ENCODE measurements at regions not wholly inside any gene's neighbourhood (a gene's known extent, or its start where the extent isn't known, plus 50 kb on each side); places are given as distances from the start of the nearest gene placed in this dataset.

DNA sequence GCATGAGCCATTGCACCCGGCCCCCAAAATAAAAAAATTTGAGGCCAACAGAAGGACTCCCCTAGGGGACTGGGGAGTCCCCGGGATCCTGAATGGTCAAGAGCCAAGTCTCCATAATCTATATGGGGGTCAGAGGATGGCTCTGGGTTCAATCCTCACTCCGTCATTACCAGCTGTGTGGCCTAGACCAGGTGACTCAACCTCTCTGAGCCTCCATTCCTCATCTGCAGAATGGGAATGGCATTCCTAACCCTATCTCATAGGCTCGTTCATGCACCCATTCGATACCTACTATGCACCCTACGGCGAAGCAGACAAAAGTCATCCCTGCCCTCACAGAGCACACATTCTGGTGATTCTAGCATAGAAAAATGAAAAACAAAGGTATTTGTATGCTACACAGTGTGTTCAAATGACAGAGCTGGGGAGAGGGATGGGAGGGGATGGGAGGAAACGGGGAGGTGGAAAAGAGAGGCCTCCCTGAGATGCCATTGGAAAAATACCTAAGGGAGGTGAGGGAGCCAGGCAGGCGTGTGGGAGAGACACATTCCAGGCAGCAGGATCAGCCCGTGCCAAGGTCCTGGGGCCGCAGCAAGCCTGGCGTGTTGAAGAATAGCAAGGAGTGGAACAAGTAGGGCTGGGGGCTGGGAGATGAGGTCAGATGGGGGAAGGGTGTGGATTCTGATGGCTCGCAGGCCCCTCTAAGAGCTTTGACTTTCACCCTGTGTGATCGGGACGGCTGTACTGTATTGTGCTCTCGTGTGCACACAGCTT is 71.2 kb downstream of the RMI2 start:
- H3K4me3 ChIP-seq: no peak overlapping the region
- H4K20me1 ChIP-seq (ENCODE audit: control insufficient read depth, insufficient read depth): no peaks in the 10 kb centered on the region
- no peaks in the 10 kb centered on the region for H3K36me3 ChIP-seq (ENCODE audit: control insufficient read depth in 2 of 2, insufficient read depth in 2 of 2, low read length in 1 of 2)
- no peak overlapping the region for H3K4me2 ChIP-seq (ENCODE audit: control insufficient read depth, insufficient read depth)
- RAD21 ChIA-PET (ENCODE audit: unreplicated experiment): no interaction called here
- no peak overlapping the region for H3K9ac ChIP-seq (ENCODE audit: control insufficient read depth, insufficient read depth, low read length)
- no peak overlapping the region for H2AFZ ChIP-seq (ENCODE audit: control insufficient read depth, low read depth, low read length)
- TF ChIP-seq, protein P1, sequence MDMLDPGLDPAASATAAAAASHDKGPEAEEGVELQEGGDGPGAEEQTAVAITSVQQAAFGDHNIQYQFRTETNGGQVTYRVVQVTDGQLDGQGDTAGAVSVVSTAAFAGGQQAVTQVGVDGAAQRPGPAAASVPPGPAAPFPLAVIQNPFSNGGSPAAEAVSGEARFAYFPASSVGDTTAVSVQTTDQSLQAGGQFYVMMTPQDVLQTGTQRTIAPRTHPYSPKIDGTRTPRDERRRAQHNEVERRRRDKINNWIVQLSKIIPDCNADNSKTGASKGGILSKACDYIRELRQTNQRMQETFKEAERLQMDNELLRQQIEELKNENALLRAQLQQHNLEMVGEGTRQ (IDR thresholded peaks at IDR 0.05; ENCODE audit: borderline replicate concordance, low read depth, low read length): no peak
- POLR2A ChIA-PET: no interaction called here
- FAIRE-seq (no peak), DNase-seq (ENCODE audit: low read depth, low spot score) (no peak), ATAC-seq (no peak)
- no peaks in the 10 kb centered on the region for H3K9me3 ChIP-seq (replicated peaks; ENCODE audit: control insufficient read depth, insufficient read depth, low read length)
- H3K27ac ChIP-seq (ENCODE audit: control insufficient read depth, insufficient read depth): no peak overlapping the region
- H3K4me1 ChIP-seq (ENCODE audit: control insufficient read depth, insufficient read depth, low read length): no peaks in the 10 kb centered on the region; the same call in 1 of the 2 replicates
- BruUV-seq (replicated peaks): no TSS peak
- H3K79me2 ChIP-seq (ENCODE audit: control insufficient read depth, insufficient read depth, low read length): no peaks in the 10 kb centered on the region
- H3K27me3 ChIP-seq (replicated peaks in 1 of 2; ENCODE audit: control insufficient read depth in 2 of 2, insufficient read depth in 2 of 2, low read length in 1 of 2): no peaks in the 10 kb centered on the region
- in situ Hi-C loops (cut with MboI): loop anchor here (10.0 kb wide), 1 partner anchor 228 kb away; no protein-coding TSS in a partner anchor
- SMC1A ChIA-PET (ENCODE audit: uncharacterized antibody, unreplicated experiment): no interaction called here
- WGBS (ENCODE audit: insufficient coverage, insufficient replicate concordance, low lambda C conversion rate, missing lambda C conversion rate): 49% methylated on average over 16 of the region's 16 CpGs
- CTCF ChIA-PET: interaction anchor here (1.0 to 2.1 kb wide), 6 partner anchors 8 to 445 kb away, joined by 3 to 9 read pairs (median 3); no protein-coding TSS in a partner anchor
- intact Hi-C loops (cut with micrococcal nuclease; ENCODE audit: unreplicated experiment): no loop called here

DNA sequence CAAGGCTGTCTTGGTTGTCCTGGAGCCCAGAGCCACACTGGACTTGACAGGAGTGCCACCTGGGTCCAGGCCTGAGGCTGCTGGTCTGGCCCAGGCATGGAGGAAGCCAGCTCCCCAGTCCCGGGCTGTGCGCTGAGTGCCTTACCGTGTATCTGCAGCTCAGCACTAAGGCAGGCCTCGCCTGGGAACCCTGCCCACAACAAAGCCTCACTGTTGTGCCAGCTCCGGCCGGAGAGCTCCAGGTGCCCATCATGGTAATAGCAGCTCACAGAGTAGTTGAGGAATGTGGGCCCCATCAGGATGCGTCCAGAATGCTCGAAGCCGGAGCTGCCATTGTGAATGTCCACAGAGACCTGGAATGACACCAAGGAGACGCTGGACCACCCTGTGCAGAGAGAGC is 72.2 kb downstream of the RMI2 start:
- Histone ChIP-seq H3K4me3 (no peak overlapping the region), H3K4me1 (ENCODE audit: control insufficient read depth, insufficient read depth, low read length) (no peaks in the 10 kb centered on the region; the same call in 1 of the 2 replicates), H3K4me2 (ENCODE audit: control insufficient read depth, insufficient read depth) (no peak overlapping the region), H3K9ac (ENCODE audit: control insufficient read depth, insufficient read depth, low read length) (no peak overlapping the region), H3K27me3 (replicated peaks in 1 of 2; ENCODE audit: control insufficient read depth in 2 of 2, insufficient read depth in 2 of 2, low read length in 1 of 2) (no peaks in the 10 kb centered on the region), H3K9me3 (replicated peaks; ENCODE audit: control insufficient read depth, insufficient read depth, low read length) (no peaks in the 10 kb centered on the region), H4K20me1 (ENCODE audit: control insufficient read depth, insufficient read depth) (no peaks in the 10 kb centered on the region), H2AFZ (ENCODE audit: control insufficient read depth, low read depth, low read length) (no peak overlapping the region), H3K79me2 (ENCODE audit: control insufficient read depth, insufficient read depth, low read length) (no peaks in the 10 kb centered on the region), H3K27ac (ENCODE audit: control insufficient read depth, insufficient read depth) (no peak overlapping the region), H3K36me3 (ENCODE audit: control insufficient read depth in 2 of 2, insufficient read depth in 2 of 2, low read length in 1 of 2) (no peaks in the 10 kb centered on the region)
- no peak for ATAC-seq
- ChIA-PET SMC1A (ENCODE audit: uncharacterized antibody, unreplicated experiment) (no interaction called here), RAD21 (ENCODE audit: unreplicated experiment) (interaction anchor here (0.6 to 1.3 kb wide), 2 partner anchors 115 to 221 kb away, joined by 3 read pairs; no protein-coding TSS in a partner anchor), POLR2A (no interaction called here), CTCF (interaction anchor here (0.6 to 2.1 kb wide), 7 partner anchors 9 to 401 kb away, joined by 3 to 9 read pairs (median 3); no protein-coding TSS in a partner anchor)
- no peak for DNase-seq (ENCODE audit: low read depth, low spot score)
- in situ Hi-C loops (cut with MboI) (loop anchor here (10.0 kb wide), 1 partner anchor 227 kb away; no protein-coding TSS in a partner anchor), intact Hi-C loops (cut with micrococcal nuclease; ENCODE audit: unreplicated experiment) (no loop called here)
- no peak for FAIRE-seq
- BruUV-seq (replicated peaks): no TSS peak
- WGBS (ENCODE audit: insufficient coverage, insufficient replicate concordance, low lambda C conversion rate, missing lambda C conversion rate): 66% methylated on average over 10 of the region's 10 CpGs
- TF ChIP-seq RBBP5 (conservative IDR thresholded peaks at IDR 0.05) (no peak), SMAD1 (IDR thresholded peaks at IDR 0.05; ENCODE audit: low read depth, partially characterized antibody) (no peak), POU2F2 (IDR thresholded peaks at IDR 0.05; ENCODE audit: borderline replicate concordance, low read depth, low read length) (no peak), NRF1 (conservative IDR thresholded peaks at IDR 0.05; ENCODE audit: low read depth, low read length) (no peak), SMC3 (IDR thresholded peaks at IDR 0.05; ENCODE audit: borderline replicate concordance, low read length) (no peak), NFYA (IDR thresholded peaks at IDR 0.05; ENCODE audit: borderline replicate concordance, low read depth, low read length) (no peak)
- TF ChIP-seq, protein P2, sequence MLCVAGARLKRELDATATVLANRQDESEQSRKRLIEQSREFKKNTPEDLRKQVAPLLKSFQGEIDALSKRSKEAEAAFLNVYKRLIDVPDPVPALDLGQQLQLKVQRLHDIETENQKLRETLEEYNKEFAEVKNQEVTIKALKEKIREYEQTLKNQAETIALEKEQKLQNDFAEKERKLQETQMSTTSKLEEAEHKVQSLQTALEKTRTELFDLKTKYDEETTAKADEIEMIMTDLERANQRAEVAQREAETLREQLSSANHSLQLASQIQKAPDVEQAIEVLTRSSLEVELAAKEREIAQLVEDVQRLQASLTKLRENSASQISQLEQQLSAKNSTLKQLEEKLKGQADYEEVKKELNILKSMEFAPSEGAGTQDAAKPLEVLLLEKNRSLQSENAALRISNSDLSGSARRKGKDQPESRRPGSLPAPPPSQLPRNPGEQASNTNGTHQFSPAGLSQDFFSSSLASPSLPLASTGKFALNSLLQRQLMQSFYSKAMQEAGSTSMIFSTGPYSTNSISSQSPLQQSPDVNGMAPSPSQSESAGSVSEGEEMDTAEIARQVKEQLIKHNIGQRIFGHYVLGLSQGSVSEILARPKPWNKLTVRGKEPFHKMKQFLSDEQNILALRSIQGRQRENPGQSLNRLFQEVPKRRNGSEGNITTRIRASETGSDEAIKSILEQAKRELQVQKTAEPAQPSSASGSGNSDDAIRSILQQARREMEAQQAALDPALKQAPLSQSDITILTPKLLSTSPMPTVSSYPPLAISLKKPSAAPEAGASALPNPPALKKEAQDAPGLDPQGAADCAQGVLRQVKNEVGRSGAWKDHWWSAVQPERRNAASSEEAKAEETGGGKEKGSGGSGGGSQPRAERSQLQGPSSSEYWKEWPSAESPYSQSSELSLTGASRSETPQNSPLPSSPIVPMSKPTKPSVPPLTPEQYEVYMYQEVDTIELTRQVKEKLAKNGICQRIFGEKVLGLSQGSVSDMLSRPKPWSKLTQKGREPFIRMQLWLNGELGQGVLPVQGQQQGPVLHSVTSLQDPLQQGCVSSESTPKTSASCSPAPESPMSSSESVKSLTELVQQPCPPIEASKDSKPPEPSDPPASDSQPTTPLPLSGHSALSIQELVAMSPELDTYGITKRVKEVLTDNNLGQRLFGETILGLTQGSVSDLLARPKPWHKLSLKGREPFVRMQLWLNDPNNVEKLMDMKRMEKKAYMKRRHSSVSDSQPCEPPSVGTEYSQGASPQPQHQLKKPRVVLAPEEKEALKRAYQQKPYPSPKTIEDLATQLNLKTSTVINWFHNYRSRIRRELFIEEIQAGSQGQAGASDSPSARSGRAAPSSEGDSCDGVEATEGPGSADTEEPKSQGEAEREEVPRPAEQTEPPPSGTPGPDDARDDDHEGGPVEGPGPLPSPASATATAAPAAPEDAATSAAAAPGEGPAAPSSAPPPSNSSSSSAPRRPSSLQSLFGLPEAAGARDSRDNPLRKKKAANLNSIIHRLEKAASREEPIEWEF (IDR thresholded peaks at IDR 0.05; ENCODE audit: insufficient replicate concordance, low read depth, low read length): no peak

Data from GM12878 (cell line).